A549 (cell line): ENCODE measurements at regions not wholly inside any gene's neighbourhood (a gene's known extent, or its start where the extent isn't known, plus 50 kb on each side); places are given as distances from the start of the nearest gene placed in this dataset.

Source experiments
- ATAC-seq, 2 experiments: fragments of 200-7000 bp in 1 of 2; fragments of >200 bp in 1 of 2; cut with Nextera tagmentation in 1 of 2; cut with Tn5 transposase in 1 of 2; 3 replicates each; pipeline versions ENCODE4 v1.8.0 to v1.9.1; 2018 to 2020; ENCODE audit warnings: mild to moderate bottlenecking in 1 of 2, moderate library complexity in 1 of 2
- CTCF ChIA-PET: fragments of 300-600 bp; sonication (Branson Sonifier 250); formaldehyde crosslinking; extraction: SDS; loops from one replicate; lab custom pipeline; 2021; ENCODE audit warnings: antibody characterized with exemption, inconsistent platforms; lab: Yijun Ruan, JAX
- POLR2A ChIA-PET: fragments of 350-600 bp; formaldehyde crosslinking; extraction: SDS; loops from one replicate; lab custom pipeline; 2021; ENCODE audit warnings: antibody characterized with exemption, inconsistent platforms; lab: Yijun Ruan, JAX
- DNase-seq, 2 experiments: peaks; one replicate each; pipeline versions ENCODE4 v3.0.0 to v3.0.0-alpha.2; 2011 to 2016; ENCODE audit warnings: low read depth in 1 of 2, low spot score in 1 of 2
- FAIRE-seq: peaks from 2 replicates; lab custom pipeline; 2011; peaks lifted over from hg19 to GRCh38; lab: Jason Lieb, UNC
- H3K27ac ChIP-seq, 2 experiments: fragments of >200 bp; sonication (Bioruptor Twin); formaldehyde crosslinking; 3 replicates each; pipeline ENCODE4 v1.5.1; 2016 to 2017
- H3K4me1 ChIP-seq: fragments of >200 bp; sonication (Bioruptor Twin); formaldehyde crosslinking; 3 replicates; pipeline ENCODE4 v1.6.1; 2016
- H3K4me2 ChIP-seq: fragments of >200 bp; sonication (Bioruptor Twin); formaldehyde crosslinking; 3 replicates; pipeline ENCODE4 v1.6.1; 2016
- H3K4me3 ChIP-seq: fragments of >200 bp; sonication (Bioruptor Twin); formaldehyde crosslinking; 3 replicates; pipeline ENCODE4 v1.5.1; 2016
- H3K9me3 ChIP-seq: fragments of >200 bp; sonication (Bioruptor Twin); formaldehyde crosslinking; 3 replicates; pipeline ENCODE4 v1.6.1; 2016
- BHLHE40 ChIP-seq: IDR thresholded peaks from 2 replicates; pipeline ENCODE4 v1.6.1; 2012; ENCODE audit warnings: low read depth, low read length, inconsistent platforms
- CEBPB ChIP-seq, 2 experiments: fragments of >200 bp in 1 of 2; sonication (Bioruptor Twin) in 1 of 2; formaldehyde crosslinking in 1 of 2; IDR thresholded peaks; 2 replicates each; pipeline ENCODE4 v1.6.1; 2012 to 2016
- EP300 ChIP-seq, 2 experiments: fragments of >200 bp; sonication (Bioruptor Twin); formaldehyde crosslinking; IDR thresholded peaks; 2 replicates in 1 of 2; 3 replicates in 1 of 2; pipeline ENCODE4 v1.6.1; 2016 to 2017
- FOSB ChIP-seq: fragments of 250-450 bp; sonication (Bioruptor Pico); IDR thresholded peaks from 2 replicates; pipeline ENCODE4 v1.5.0; 2020; ENCODE audit warnings: mild to moderate bottlenecking, moderate library complexity
- FOSL2 ChIP-seq, 2 experiments: fragments of 450-650 bp in 1 of 2; fragments of >200 bp in 1 of 2; sonication (Bioruptor Twin) in 1 of 2; formaldehyde crosslinking; IDR thresholded peaks; 2 replicates each; pipeline versions ENCODE4 v1.5.0 to v1.6.1; 2016 to 2020; ENCODE audit warnings: mild to moderate bottlenecking in 1 of 2, moderate library complexity in 1 of 2
- HES2 ChIP-seq: fragments of >200 bp; sonication (Bioruptor Twin); formaldehyde crosslinking; IDR thresholded peaks from 2 replicates; pipeline ENCODE4 v1.6.1; 2016
- HEYL ChIP-seq: fragments of 250-450 bp; sonication (Bioruptor Pico); IDR thresholded peaks from 2 replicates; pipeline ENCODE4 v1.8.0; 2021; ENCODE audit warnings: mild to moderate bottlenecking, moderate library complexity
- HOXA7 ChIP-seq: fragments of 250-450 bp; sonication (Bioruptor Pico); IDR thresholded peaks from 2 replicates; pipeline ENCODE4 v1.5.0; 2020; ENCODE audit warnings: mild to moderate bottlenecking, moderate library complexity
- MAZ ChIP-seq: fragments of 150-350 bp; IDR thresholded peaks from 2 replicates; pipeline ENCODE4 v1.6.1; 2014; ENCODE audit warnings: antibody characterized with exemption, low read depth, low read length, borderline replicate concordance
- MYC ChIP-seq: IDR thresholded peaks from 2 replicates; pipeline ENCODE4 v1.6.1; 2012; ENCODE audit warnings: mild to moderate bottlenecking, inconsistent platforms, low read length, improper control_type of control experiment, borderline replicate concordance
- NFE2L2 ChIP-seq: fragments of 150-350 bp; conservative IDR thresholded peaks from 2 replicates; pipeline ENCODE4 v1.6.1; 2014; ENCODE audit warnings: low read length
- POLR2A ChIP-seq: IDR thresholded peaks from 2 replicates; pipeline ENCODE4 v1.6.1; 2012; ENCODE audit warnings: mild to moderate bottlenecking, low read length
- POLR2AphosphoS2 ChIP-seq: conservative IDR thresholded peaks from 2 replicates; pipeline ENCODE4 v1.6.1; 2012; ENCODE audit warnings: low read length, improper control_type of control experiment, inconsistent platforms
- RAD21 ChIP-seq, 2 experiments: fragments of >200 bp in 1 of 2; sonication (Bioruptor Twin) in 1 of 2; formaldehyde crosslinking in 1 of 2; IDR thresholded peaks in 1 of 2; conservative IDR thresholded peaks in 1 of 2; 2 replicates in 1 of 2; 3 replicates in 1 of 2; pipeline ENCODE4 v1.6.1; 2012 to 2018; ENCODE audit warnings: inconsistent platforms in 1 of 2
- RCOR1 ChIP-seq: fragments of 150-350 bp; IDR thresholded peaks from 2 replicates; pipeline ENCODE4 v1.6.1; 2014; ENCODE audit warnings: antibody characterized with exemption, low read length, low read depth
- SMC3 ChIP-seq: fragments of >200 bp; sonication (Bioruptor Twin); formaldehyde crosslinking; IDR thresholded peaks from 3 replicates; pipeline ENCODE4 v1.6.1; 2018; ENCODE audit warnings: inconsistent platforms
- TFCP2L1 ChIP-seq: fragments of 250-450 bp; sonication (Bioruptor Pico); IDR thresholded peaks from 2 replicates; pipeline ENCODE4 v1.5.0; 2021; ENCODE audit warnings: mild to moderate bottlenecking
- TP53 ChIP-seq: fragments of 250-450 bp; sonication (Bioruptor Pico); IDR thresholded peaks from 2 replicates; pipeline ENCODE4 v1.5.0; 2021; ENCODE audit warnings: mild to moderate bottlenecking, moderate library complexity
- USF2 ChIP-seq: fragments of 450-650 bp; IDR thresholded peaks from 2 replicates; pipeline ENCODE4 v1.6.1; 2014; ENCODE audit warnings: antibody characterized with exemption
- ZC3H11A ChIP-seq: fragments of 450-650 bp; IDR thresholded peaks from 2 replicates; pipeline ENCODE4 v1.6.1; 2014; ENCODE audit warnings: antibody characterized with exemption, mild to moderate bottlenecking
- ZFP36 ChIP-seq: fragments of 450-650 bp; IDR thresholded peaks from 2 replicates; pipeline ENCODE4 v1.6.1; 2014; ENCODE audit warnings: borderline replicate concordance; ENCODE audit not compliant: partially characterized antibody
- ZNF302 ChIP-seq: fragments of 250-450 bp; sonication (Bioruptor Pico); IDR thresholded peaks from 2 replicates; pipeline ENCODE4 v1.9.0; 2021; ENCODE audit warnings: inconsistent platforms, mild to moderate bottlenecking, moderate library complexity
- ZSCAN20 ChIP-seq: fragments of 250-450 bp; sonication (Bioruptor Pico); IDR thresholded peaks from 2 replicates; pipeline ENCODE4 v1.8.0; 2022; ENCODE audit warnings: mild to moderate bottlenecking, moderate library complexity
- WGBS: methylation state at CpG from one replicate; pipeline ENCODE4 v1.1.6; 2017; ENCODE audit errors: missing lambda C conversion rate; 5-methylcytosine and 5-hydroxymethylcytosine counted together
- TF ChIP-seq, protein P1 (sequence below): fragments of >200 bp; sonication (Bioruptor Twin); formaldehyde crosslinking; IDR thresholded peaks from 3 replicates; pipeline ENCODE4 v1.6.1; 2016
- TF ChIP-seq, protein P2 (sequence below): fragments of 250-450 bp; sonication (Bioruptor Pico); IDR thresholded peaks from 2 replicates; pipeline ENCODE4 v1.5.0; 2021; ENCODE audit warnings: mild to moderate bottlenecking, moderate library complexity, borderline replicate concordance

- H3K4me1 ChIP-seq, result no peaks in the 10 kb centered on the region
- no peak overlapping the region for H3K4me3 ChIP-seq
- H3K9me3 ChIP-seq, result no peaks in the 10 kb centered on the region; the same call in 2 of the 3 replicates
- no peak for TF ChIP-seq TP53 (CRISPR knock-in tag)
- no peak for TF ChIP-seq ZC3H11A
- TF ChIP-seq RCOR1, result no peak
- no peak for TF ChIP-seq USF2
- TF ChIP-seq HOXA7 (CRISPR knock-in tag), result no peak
- no peak for TF ChIP-seq FOSB (CRISPR knock-in tag)
- TF ChIP-seq HES2, result no peak
- TF ChIP-seq TFCP2L1, result no peak
- TF ChIP-seq HEYL (CRISPR knock-in tag), result no peak
- no peak for TF ChIP-seq NFE2L2
- TF ChIP-seq RAD21 (conservative IDR thresholded peaks at IDR 0.05 in 1 of 2, IDR thresholded peaks at IDR 0.05 in 1 of 2), result no peak
- TF ChIP-seq, protein P1, sequence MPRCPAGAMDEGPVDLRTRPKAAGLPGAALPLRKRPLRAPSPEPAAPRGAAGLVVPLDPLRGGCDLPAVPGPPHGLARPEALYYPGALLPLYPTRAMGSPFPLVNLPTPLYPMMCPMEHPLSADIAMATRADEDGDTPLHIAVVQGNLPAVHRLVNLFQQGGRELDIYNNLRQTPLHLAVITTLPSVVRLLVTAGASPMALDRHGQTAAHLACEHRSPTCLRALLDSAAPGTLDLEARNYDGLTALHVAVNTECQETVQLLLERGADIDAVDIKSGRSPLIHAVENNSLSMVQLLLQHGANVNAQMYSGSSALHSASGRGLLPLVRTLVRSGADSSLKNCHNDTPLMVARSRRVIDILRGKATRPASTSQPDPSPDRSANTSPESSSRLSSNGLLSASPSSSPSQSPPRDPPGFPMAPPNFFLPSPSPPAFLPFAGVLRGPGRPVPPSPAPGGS, result no peak
- TF ChIP-seq, protein P2, sequence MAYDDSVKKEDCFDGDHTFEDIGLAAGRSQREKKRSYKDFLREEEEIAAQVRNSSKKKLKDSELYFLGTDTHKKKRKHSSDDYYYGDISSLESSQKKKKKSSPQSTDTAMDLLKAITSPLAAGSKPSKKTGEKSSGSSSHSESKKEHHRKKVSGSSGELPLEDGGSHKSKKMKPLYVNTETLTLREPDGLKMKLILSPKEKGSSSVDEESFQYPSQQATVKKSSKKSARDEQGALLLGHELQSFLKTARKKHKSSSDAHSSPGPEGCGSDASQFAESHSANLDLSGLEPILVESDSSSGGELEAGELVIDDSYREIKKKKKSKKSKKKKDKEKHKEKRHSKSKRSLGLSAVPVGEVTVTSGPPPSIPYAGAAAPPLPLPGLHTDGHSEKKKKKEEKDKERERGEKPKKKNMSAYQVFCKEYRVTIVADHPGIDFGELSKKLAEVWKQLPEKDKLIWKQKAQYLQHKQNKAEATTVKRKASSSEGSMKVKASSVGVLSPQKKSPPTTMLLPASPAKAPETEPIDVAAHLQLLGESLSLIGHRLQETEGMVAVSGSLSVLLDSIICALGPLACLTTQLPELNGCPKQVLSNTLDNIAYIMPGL (CRISPR knock-in tag), result no peak
- no peak for TF ChIP-seq CEBPB (IDR thresholded peaks at IDR 0.05)
- TF ChIP-seq BHLHE40, result no peak
- TF ChIP-seq MAZ, result no peak
- TF ChIP-seq POLR2A, result no peak
- ChIA-PET POLR2A (no interaction called here), CTCF (no interaction called here)
- H3K27ac ChIP-seq, result no peak overlapping the region
- FAIRE-seq (no peak), DNase-seq (no peak), ATAC-seq (no peak)
- 0% methylated on average over 1 of the region's 1 CpG for WGBS
- H3K4me2 ChIP-seq, result no peak overlapping the region
Measured at GRCh38 chr3:76908156-76908555, 131.7 kb upstream of the ROBO2 start.

DNA sequence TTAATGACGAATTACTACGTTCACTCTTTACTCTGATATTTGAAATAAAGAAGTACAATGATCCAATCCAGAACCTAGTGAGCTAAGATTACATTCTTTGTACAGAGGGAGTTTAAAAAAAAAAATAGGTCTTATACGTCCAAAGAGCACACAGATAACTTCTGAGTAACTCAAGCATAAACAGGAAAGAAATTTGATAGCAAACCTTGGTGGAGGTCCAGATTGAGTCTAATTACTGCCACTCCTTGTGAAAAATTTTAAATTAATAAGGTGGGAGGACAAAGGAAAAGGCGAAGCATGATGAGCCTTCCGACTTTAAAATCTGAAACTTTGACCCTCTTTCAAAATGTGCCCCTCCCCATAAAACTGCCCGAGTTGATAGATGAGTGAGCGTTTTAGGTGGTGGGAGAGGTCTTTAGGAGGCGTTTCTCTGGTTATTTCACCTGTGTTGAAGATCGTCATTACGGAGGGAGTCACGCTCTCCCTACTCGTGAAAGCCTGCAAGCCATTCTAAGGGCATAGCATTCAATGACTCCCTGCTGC is 127.0 kb upstream of the ROBO2 start:
- H3K4me3 ChIP-seq, result no peak overlapping the region
- no peak overlapping the region for H3K4me2 ChIP-seq
- no peak for FAIRE-seq
- H3K4me1 ChIP-seq, result no peaks in the 10 kb centered on the region
- H3K27ac ChIP-seq, result no peak overlapping the region
- 26% methylated on average over 12 of the region's 12 CpGs for WGBS
- DNase-seq, result no peak
- no peak for ATAC-seq
- CTCF ChIA-PET, result no interaction called here
- POLR2A ChIA-PET, result no interaction called here
- no peaks in the 10 kb centered on the region; the same call in 2 of the 3 replicates for H3K9me3 ChIP-seq
- TF ChIP-seq, protein P1, result no peak
- TF ChIP-seq ZSCAN20 (CRISPR knock-in tag) (no peak), POLR2AphosphoS2 (no peak), ZFP36 (no peak), FOSL2 (IDR thresholded peaks at IDR 0.05) (no peak), FOSL2 (CRISPR knock-in tag; IDR thresholded peaks at IDR 0.05) (no peak), MYC (no peak), BHLHE40 (no peak), SMC3 (no peak), ZNF302 (CRISPR knock-in tag) (no peak), EP300 (IDR thresholded peaks at IDR 0.05) (no peak)
